Adrenal gland (tissue), 9 donors: ENCODE measurements at regions not wholly inside any gene's neighbourhood (a gene's known extent, or its start where the extent isn't known, plus 50 kb on each side); places are given as distances from the start of the nearest gene placed in this dataset.

ENCODE experiments used
- DNase-seq, 7 donors: peaks; one replicate each; pipeline ENCODE4 v3.0.0-alpha.2; 2019 to 2020
- H3K27ac ChIP-seq, 5 donors: fragments of 200-600 bp; sonication (generic) in 4 of 5; 1 replicate in 3 of 5; 2 replicates in 2 of 5; pipeline versions ENCODE4 v1.5.1 to v1.8.0; 2016 to 2020; ENCODE audit warnings: mild to moderate bottlenecking in 1 of 5
- H3K27me3 ChIP-seq: fragments of 200-600 bp; 2 replicates; pipeline ENCODE4 v1.8.0; 2021
- H3K36me3 ChIP-seq, 2 donors: fragments of 200-600 bp; replicated peaks in 1 of 2; 1 replicate in 1 of 2; 2 replicates in 1 of 2; pipeline versions ENCODE4 v1.5.1 to v1.8.0; 2018 to 2022
- H3K4me1 ChIP-seq, 2 donors: fragments of 200-600 bp; replicated peaks in 1 of 2; 1 replicate in 1 of 2; 2 replicates in 1 of 2; pipeline versions ENCODE4 v1.5.1 to v1.8.0; 2018 to 2021
- H3K4me3 ChIP-seq, 4 donors: fragments of 200-600 bp; sonication (generic) in 3 of 4; one replicate each; pipeline ENCODE4 v1.5.1; 2016 to 2018
- H3K9me3 ChIP-seq, 3 donors: fragments of 200-600 bp; sonication (generic) in 1 of 3; replicated peaks in 1 of 3; 1 replicate in 2 of 3; 2 replicates in 1 of 3; pipeline versions ENCODE4 v1.5.1 to v1.8.0; 2016 to 2021
- POLR2A ChIP-seq, 2 donors: fragments of 450-650 bp; IDR thresholded peaks; one replicate each; pipeline ENCODE4 v1.6.1; 2017; ENCODE audit warnings: antibody characterized with exemption in 2 of 2, mild to moderate bottlenecking in 2 of 2, moderate library complexity in 1 of 2
- WGBS, 4 donors: extraction: QIAGEN DNeasy Blood & Tissue Kit in 2 of 4; methylation state at CpG; one replicate each; pipeline versions ENCODE4 v1.1.5 to v1.1.7; 2013 to 2017; 5-methylcytosine and 5-hydroxymethylcytosine counted together
- intact Hi-C, 2 donors: fragments of 100-400 bp; cut with DNase I; formaldehyde crosslinking; loops; one replicate each; pipeline versions ENCODE4 v1.14.1 to v1.15.0; 2022 to 2023
- TF ChIP-seq, protein P1 (sequence below), 6 experiments: fragments of 450-650 bp in 4 of 6; fragments of 200-600 bp in 2 of 6; sonication (generic) in 1 of 6; IDR thresholded peaks; 1 replicate in 5 of 6; 2 replicates in 1 of 6; pipeline versions ENCODE4 v1.5.1 to v1.8.0; 2016 to 2021; ENCODE audit warnings: antibody characterized with exemption in 6 of 6, mild to moderate bottlenecking in 2 of 6, moderate library complexity in 1 of 6
- donor health status: healthy with polysubstance abuse.
- donor health status: Bipolar disorder and iron deficiency.
- donor health status: DM: yes; HTN: yes; CAD: no.
- donor health status: DM: no; HTN: no; CAD: no.
- donor health status: DM: no; HTN: no; CAD: no.

DNA sequence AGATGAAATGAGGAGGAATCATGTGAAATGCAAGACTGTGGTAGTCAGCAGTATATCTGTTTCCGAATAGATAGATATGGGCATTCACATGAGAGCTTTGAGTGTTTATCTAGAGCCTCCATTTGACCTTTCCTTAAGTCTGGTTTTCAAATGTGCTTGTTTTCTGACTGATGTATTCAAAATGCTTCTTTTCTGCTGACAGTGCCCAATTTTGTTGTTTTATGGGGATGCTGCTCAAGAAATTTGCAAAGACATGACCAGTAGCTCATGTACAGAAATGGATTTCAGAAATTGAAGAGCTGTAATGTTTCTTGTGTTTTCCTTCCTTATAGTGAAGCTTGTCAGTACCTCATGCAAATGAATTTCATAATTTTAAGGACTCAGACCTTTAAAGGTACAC, 903.4 kb upstream of the CDH8 start:
- TF ChIP-seq, protein P1, sequence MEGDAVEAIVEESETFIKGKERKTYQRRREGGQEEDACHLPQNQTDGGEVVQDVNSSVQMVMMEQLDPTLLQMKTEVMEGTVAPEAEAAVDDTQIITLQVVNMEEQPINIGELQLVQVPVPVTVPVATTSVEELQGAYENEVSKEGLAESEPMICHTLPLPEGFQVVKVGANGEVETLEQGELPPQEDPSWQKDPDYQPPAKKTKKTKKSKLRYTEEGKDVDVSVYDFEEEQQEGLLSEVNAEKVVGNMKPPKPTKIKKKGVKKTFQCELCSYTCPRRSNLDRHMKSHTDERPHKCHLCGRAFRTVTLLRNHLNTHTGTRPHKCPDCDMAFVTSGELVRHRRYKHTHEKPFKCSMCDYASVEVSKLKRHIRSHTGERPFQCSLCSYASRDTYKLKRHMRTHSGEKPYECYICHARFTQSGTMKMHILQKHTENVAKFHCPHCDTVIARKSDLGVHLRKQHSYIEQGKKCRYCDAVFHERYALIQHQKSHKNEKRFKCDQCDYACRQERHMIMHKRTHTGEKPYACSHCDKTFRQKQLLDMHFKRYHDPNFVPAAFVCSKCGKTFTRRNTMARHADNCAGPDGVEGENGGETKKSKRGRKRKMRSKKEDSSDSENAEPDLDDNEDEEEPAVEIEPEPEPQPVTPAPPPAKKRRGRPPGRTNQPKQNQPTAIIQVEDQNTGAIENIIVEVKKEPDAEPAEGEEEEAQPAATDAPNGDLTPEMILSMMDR (IDR thresholded peaks at IDR 0.05), result no peak
- no peak for TF ChIP-seq POLR2A (IDR thresholded peaks at IDR 0.05)
- H3K27me3 ChIP-seq, result no peaks in the 10 kb centered on the region
- H3K36me3 ChIP-seq, result no peaks in the 10 kb centered on the region
- no peak for DNase-seq
- H3K27ac ChIP-seq, result no peak overlapping the region
- intact Hi-C loops, result no loop called here
- 43 to 69% (median 60%) methylated on average over 1 of the region's 1 CpG for WGBS, 4 donors
- no peak overlapping the region for H3K4me3 ChIP-seq
- H3K9me3 ChIP-seq, result no peaks in the 10 kb centered on the region
- no peaks in the 10 kb centered on the region for H3K4me1 ChIP-seq

DNA sequence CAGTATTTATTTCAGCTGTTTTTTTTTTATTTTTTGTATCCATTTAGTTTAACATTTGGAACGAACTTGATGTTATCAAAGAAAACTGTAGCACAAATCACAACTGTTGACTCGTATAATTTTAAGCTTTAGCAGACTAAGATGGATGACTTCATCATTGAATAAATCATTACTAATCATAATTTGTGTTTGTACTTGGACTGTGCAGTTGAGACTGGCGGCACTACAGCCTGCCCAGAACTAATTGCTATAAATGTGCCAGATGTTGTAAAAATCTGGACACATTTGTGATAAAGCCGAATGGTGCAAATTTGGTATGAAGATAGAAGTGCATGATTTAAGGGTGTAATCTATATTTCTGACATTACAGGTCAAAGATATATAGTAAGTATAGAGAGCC, 897.7 kb upstream of the CDH8 start:
- TF ChIP-seq, protein P1 (IDR thresholded peaks at IDR 0.05), result no peak
- no peak overlapping the region for H3K27ac ChIP-seq
- intact Hi-C loops, result no loop called here

DNA sequence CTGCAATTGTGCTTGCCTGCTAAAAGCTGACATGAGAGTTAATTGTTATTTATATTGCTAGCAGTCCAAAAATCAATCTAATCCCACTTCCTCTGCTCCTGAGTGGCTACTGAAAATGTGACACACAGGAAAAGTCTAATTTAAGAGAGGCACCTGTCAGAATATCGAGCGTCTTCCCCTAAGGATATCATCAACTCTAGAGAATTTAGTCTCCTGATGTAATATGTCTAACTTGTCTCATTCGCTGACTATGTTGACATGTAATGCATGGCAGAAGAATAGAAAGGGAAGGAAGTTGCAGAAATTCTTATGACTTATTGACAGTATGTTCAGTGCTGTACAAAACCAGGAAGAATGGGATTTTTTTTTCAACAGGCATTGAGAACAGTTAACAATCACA, 893.4 kb upstream of the CDH8 start:
- intact Hi-C loops, result no loop called here
- no peaks in the 10 kb centered on the region for H3K9me3 ChIP-seq
- TF ChIP-seq POLR2A (IDR thresholded peaks at IDR 0.05), result no peak
- TF ChIP-seq, protein P1 (IDR thresholded peaks at IDR 0.05), result no peak
- no peak overlapping the region for H3K27ac ChIP-seq
- 50 to 55% (median 51%) methylated on average over 3 of the region's 3 CpGs for WGBS, 4 donors
- H3K4me1 ChIP-seq, result no peaks in the 10 kb centered on the region
- no peaks in the 10 kb centered on the region for H3K36me3 ChIP-seq
- no peaks in the 10 kb centered on the region for H3K27me3 ChIP-seq
- no peak for DNase-seq
- no peak overlapping the region for H3K4me3 ChIP-seq

More for the DNA sequence above, 897.7 kb upstream of the CDH8 start:
- Histone ChIP-seq H3K4me3 (no peak overlapping the region), H3K9me3 (no peaks in the 10 kb centered on the region), H3K27me3 (no peaks in the 10 kb centered on the region), H3K36me3 (no peaks in the 10 kb centered on the region), H3K4me1 (no peaks in the 10 kb centered on the region)
- 22 to 42% (median 38%) methylated on average over 4 of the region's 4 CpGs for WGBS, 4 donors
- no peak for DNase-seq

DNA sequence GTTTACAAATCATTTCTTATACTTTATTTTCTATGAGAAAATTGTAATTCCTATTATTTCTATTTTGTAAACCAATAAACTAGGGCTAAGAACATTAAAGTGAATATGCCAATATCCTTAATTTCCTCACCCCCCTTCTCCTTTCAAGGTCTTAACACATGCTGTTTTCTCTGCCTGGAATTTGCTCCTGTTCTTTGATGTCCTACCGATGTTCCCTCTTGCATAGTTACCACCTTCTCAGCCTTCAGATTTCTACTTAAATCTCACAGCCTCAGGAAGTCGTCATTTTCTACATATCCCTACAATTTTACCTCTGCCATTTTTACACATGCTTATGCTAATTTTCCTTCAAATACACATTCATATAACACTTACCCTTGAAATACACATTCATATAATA, 890.9 kb upstream of the CDH8 start:
- DNase-seq, result no peak
- no peak for TF ChIP-seq POLR2A (IDR thresholded peaks at IDR 0.05)
- TF ChIP-seq, protein P1 (IDR thresholded peaks at IDR 0.05), result no peak
- Histone ChIP-seq H3K4me1 (no peaks in the 10 kb centered on the region), H3K9me3 (no peaks in the 10 kb centered on the region), H3K36me3 (no peaks in the 10 kb centered on the region), H3K27ac (no peak overlapping the region), H3K4me3 (no peak overlapping the region), H3K27me3 (no peaks in the 10 kb centered on the region)
- 59 to 66% (median 63%) methylated on average over 2 of the region's 2 CpGs for WGBS, 4 donors
- intact Hi-C loops, result no loop called here
